B cell (primary cell): ENCODE measurements at regions not wholly inside any gene's neighbourhood (a gene's known extent, or its start where the extent isn't known, plus 50 kb on each side); places are given as distances from the start of the nearest gene placed in this dataset.

Experiments
- CTCF ChIP-seq: fragments of 200-600 bp; IDR thresholded peaks from one replicate; pipeline ENCODE4 v1.8.0; 2022; ENCODE audit warnings: antibody characterized with exemption, mild to moderate bottlenecking
- EZH2 ChIP-seq: IDR thresholded peaks from 2 replicates; pipeline ENCODE4 v1.6.1; 2012; ENCODE audit warnings: borderline replicate concordance, low read depth, mild to moderate bottlenecking, moderate library complexity, low read length; ENCODE audit not compliant: insufficient read depth, poor library complexity, severe bottlenecking

- TF ChIP-seq EZH2 (no peak), CTCF (no peak)
Observed at GRCh38 chr16:58789351-58789750, 55.2 kb upstream of the GOT2 start.
